GM21717 (cell line): ENCODE measurements at regions not wholly inside any gene's neighbourhood (a gene's known extent, or its start where the extent isn't known, plus 50 kb on each side); places are given as distances from the start of the nearest gene placed in this dataset.
"Not testable (repeated sequence)": the region's sequence is repeated elsewhere in the genome, so short reads cannot be mapped to it uniquely, and the experiment has no call there.

Experiments used
- ATAC-seq: cut with Tn5 transposase; IDR thresholded peaks from one replicate; pipeline ENCODE4 v1.9.1; 2021; ENCODE audit warnings: mild to moderate bottlenecking, moderate library complexity; ENCODE audit not compliant: unreplicated experiment

GRCh38 chr11:79515781-79516180 lies 75.0 kb upstream of the TENM4 start:
- ATAC-seq: no peak

- ATAC-seq: no peak
Observed at GRCh38 chr11:79514695-79515094, 73.9 kb upstream of the TENM4 start.

GRCh38 chr11:79514290-79514689 lies 73.5 kb upstream of the TENM4 start:
- no peak for ATAC-seq

GRCh38 chr11:79512706-79513469 lies 72.1 kb upstream of the TENM4 start:
- ATAC-seq: no peak

- ATAC-seq: no peak
Observed at GRCh38 chr11:79510960-79511359, 70.1 kb upstream of the TENM4 start.

GRCh38 chr11:79508461-79508860 lies 67.6 kb upstream of the TENM4 start:
- ATAC-seq: no peak

- ATAC-seq: no peak
Observed at GRCh38 chr11:79507706-79508105, 66.9 kb upstream of the TENM4 start.

GRCh38 chr11:79506734-79507344 lies 66.0 kb upstream of the TENM4 start:
- ATAC-seq: no peak

- no peak for ATAC-seq
Observed at GRCh38 chr11:79506124-79506523, 65.3 kb upstream of the TENM4 start.

GRCh38 chr11:79503028-79503427 lies 62.2 kb upstream of the TENM4 start:
- ATAC-seq: no peak

- ATAC-seq: no peak
Observed at GRCh38 chr11:79501707-79502106, 60.9 kb upstream of the TENM4 start.

- not testable (repeated sequence) for ATAC-seq
Observed at GRCh38 chr11:79499929-79500328, 59.1 kb upstream of the TENM4 start.

- ATAC-seq: no peak
Observed at GRCh38 chr11:79498667-79499066, 57.8 kb upstream of the TENM4 start.

GRCh38 chr11:79493555-79494171 lies 52.8 kb upstream of the TENM4 start:
- peak; percentile 84 for ATAC-seq

GRCh38 chr11:79492008-79492407 lies 51.2 kb upstream of the TENM4 start:
- ATAC-seq: no peak
